Colonic mucosa (tissue), 4 donors: ENCODE measurements at regions not wholly inside any gene's neighbourhood (a gene's known extent, or its start where the extent isn't known, plus 50 kb on each side); places are given as distances from the start of the nearest gene placed in this dataset.

Experiments
- DNase-seq: peaks from one replicate; pipeline ENCODE4 v3.0.0-alpha.2; 2020
- H3K27ac ChIP-seq: fragments of 200-600 bp; one replicate; pipeline ENCODE4 v1.8.0; 2021
- H3K27me3 ChIP-seq: fragments of 200-600 bp; one replicate; pipeline ENCODE4 v1.8.0; 2021
- H3K36me3 ChIP-seq: fragments of 200-600 bp; one replicate; pipeline ENCODE4 v1.8.0; 2021
- H3K4me1 ChIP-seq: fragments of 200-600 bp; one replicate; pipeline ENCODE4 v1.8.0; 2021; ENCODE audit warnings: mild to moderate bottlenecking
- H3K4me3 ChIP-seq: fragments of 200-600 bp; one replicate; pipeline ENCODE4 v1.8.0; 2021
- H3K9ac ChIP-seq, 2 donors: one replicate each; pipeline ENCODE4 v1.7.0; 2013; ENCODE audit warnings: control low read depth in 2 of 2, low read depth in 2 of 2, low read length in 2 of 2
- H3K9me3 ChIP-seq: fragments of 200-600 bp; one replicate; pipeline ENCODE4 v1.8.0; 2021
- intact Hi-C: fragments of 100-400 bp; cut with DNase I; formaldehyde crosslinking; loops from one replicate; pipeline ENCODE4 v1.14.1; 2022
- TF ChIP-seq, protein P1 (sequence below): fragments of 200-600 bp; IDR thresholded peaks from one replicate; pipeline ENCODE4 v1.8.0; 2022; ENCODE audit warnings: antibody characterized with exemption, mild to moderate bottlenecking
- donor health status: healthy.
- donor health status: DM: no; HTN: no; CAD: no.
- donor health status: DM: no; HTN: no; CAD: no.

DNA sequence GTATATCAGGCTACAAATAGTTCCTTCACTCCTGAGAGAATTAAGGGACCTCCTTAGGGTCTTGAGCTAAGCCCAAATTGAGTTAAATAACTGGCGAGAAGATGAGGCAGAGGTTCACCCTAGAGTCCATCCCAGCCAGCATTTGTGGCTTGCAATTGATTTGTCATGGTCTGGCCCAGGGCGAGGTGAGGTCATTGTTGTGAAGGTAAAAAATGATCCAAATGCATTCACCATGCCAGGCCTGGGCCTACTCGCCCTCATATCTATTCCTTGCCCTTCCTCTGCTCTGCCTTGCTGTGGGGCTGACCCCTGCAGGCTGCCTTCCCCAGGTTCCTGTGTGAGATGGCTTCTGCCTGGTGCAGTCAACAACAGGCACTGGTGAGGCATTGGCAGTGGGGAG is 207.2 kb downstream of the ZNF365 start:
- TF ChIP-seq, protein P1, sequence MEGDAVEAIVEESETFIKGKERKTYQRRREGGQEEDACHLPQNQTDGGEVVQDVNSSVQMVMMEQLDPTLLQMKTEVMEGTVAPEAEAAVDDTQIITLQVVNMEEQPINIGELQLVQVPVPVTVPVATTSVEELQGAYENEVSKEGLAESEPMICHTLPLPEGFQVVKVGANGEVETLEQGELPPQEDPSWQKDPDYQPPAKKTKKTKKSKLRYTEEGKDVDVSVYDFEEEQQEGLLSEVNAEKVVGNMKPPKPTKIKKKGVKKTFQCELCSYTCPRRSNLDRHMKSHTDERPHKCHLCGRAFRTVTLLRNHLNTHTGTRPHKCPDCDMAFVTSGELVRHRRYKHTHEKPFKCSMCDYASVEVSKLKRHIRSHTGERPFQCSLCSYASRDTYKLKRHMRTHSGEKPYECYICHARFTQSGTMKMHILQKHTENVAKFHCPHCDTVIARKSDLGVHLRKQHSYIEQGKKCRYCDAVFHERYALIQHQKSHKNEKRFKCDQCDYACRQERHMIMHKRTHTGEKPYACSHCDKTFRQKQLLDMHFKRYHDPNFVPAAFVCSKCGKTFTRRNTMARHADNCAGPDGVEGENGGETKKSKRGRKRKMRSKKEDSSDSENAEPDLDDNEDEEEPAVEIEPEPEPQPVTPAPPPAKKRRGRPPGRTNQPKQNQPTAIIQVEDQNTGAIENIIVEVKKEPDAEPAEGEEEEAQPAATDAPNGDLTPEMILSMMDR = no peak
- DNase-seq = no peak
- Histone ChIP-seq H3K9me3 (no peaks in the 10 kb centered on the region), H3K27me3 (no peaks in the 10 kb centered on the region), H3K4me1 (no peaks in the 10 kb centered on the region), H3K36me3 (no peaks in the 10 kb centered on the region), H3K9ac (no peak overlapping the region), H3K4me3 (no peak overlapping the region), H3K27ac (no peak overlapping the region)
- intact Hi-C loops = no loop called here

DNA sequence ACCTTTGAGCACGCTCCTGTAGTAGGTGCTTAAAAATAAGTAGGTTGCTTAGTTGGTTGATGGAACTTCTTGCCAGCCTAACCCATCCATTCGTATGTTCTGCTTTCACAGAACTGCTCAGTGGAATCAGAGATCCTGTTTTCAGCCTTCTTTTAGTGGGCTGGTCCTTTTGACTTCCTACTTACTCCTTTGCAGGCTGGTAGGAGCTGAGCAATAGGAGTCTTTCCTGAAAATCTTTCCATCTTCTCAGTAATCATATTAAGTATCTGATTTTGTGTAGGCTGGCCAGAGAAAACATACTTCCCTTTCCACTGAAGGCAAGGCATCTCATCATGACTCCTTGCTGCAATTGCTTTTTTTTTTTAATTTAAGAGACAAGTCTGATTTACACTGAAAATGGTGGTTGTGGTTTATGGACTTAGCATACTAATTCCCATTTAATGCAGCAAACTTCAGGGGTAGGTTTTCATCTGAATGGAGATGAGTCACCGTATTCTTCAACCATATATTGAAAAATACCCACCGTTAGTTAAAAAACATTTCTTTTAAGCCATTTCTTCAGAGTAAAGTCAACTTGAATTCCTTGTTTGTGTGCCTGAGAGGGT is 208.0 kb downstream of the ZNF365 start:
- TF ChIP-seq, protein P1 = no peak
- H3K4me1 ChIP-seq = no peaks in the 10 kb centered on the region
- H3K9ac ChIP-seq = no peak overlapping the region
- no peak overlapping the region for H3K4me3 ChIP-seq
- H3K9me3 ChIP-seq = no peaks in the 10 kb centered on the region
- intact Hi-C loops = no loop called here
- DNase-seq = no peak
- peak overlapping the region; percentile 27 for H3K27ac ChIP-seq
- no peaks in the 10 kb centered on the region for H3K27me3 ChIP-seq
- no peaks in the 10 kb centered on the region for H3K36me3 ChIP-seq

GRCh38 chr10:62582804-62583208 is 208.6 kb downstream of the ZNF365 start:
- TF ChIP-seq, protein P1 = no peak
- no peaks in the 10 kb centered on the region for H3K4me1 ChIP-seq
- H3K27ac ChIP-seq = peak overlapping the region; percentile 27

DNA sequence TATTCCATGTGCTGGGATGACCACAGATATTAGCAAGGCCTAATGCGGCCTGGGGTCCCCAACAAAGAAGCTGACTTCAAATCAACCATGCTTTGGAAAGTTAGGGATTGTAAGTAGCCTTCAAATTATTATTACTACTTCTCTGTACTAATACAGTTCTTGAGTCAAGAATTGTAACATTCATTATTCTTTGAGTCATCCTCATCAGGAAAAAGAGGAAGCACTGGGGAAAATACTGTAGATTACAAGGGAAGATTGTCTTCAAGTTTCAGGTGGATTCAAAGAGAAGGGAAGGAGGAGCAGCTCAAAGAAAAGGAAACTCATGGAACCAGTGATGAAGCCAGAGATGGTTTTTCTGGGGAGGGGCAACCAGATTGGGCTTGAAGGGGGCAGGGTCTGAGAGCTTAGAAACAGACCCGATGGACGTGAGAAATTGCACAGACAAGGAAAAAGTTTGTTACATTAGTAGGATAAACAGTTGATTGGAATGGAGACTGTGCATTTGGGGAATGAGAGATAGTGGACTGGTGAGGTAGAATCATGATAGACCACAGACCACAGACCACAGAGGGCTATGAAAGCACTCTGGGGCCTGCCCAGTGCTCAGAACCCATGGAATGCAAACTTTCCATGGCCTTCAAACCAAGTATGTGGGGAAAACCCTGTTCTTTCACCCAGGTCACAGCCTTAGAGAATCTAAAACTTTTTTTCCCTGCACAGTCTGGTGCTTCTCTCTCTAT is 209.9 kb downstream of the ZNF365 start:
- intact Hi-C loops = no loop called here
- no peaks in the 10 kb centered on the region for H3K36me3 ChIP-seq
- no peak overlapping the region for H3K27ac ChIP-seq
- TF ChIP-seq, protein P1 = no peak
- no peaks in the 10 kb centered on the region for H3K4me1 ChIP-seq
- DNase-seq = no peak
- H3K9ac ChIP-seq = no peak overlapping the region
- H3K4me3 ChIP-seq = no peak overlapping the region
- H3K27me3 ChIP-seq = no peaks in the 10 kb centered on the region
- no peaks in the 10 kb centered on the region for H3K9me3 ChIP-seq

More at GRCh38 chr10:62582804-62583208, 208.6 kb downstream of the ZNF365 start:
- Histone ChIP-seq H3K9me3 (no peaks in the 10 kb centered on the region), H3K4me3 (no peak overlapping the region), H3K36me3 (no peaks in the 10 kb centered on the region), H3K27me3 (no peaks in the 10 kb centered on the region), H3K9ac (no peak overlapping the region)
- peak; percentile 53 for DNase-seq
- intact Hi-C loops = no loop called here

- H3K27ac ChIP-seq = no peak overlapping the region
- DNase-seq = no peak
- intact Hi-C loops = no loop called here
These were observed 210.6 kb downstream of the ZNF365 start for GRCh38 chr10:62584731-62585130.

More at GRCh38 chr10:62584731-62585130, 210.6 kb downstream of the ZNF365 start:
- Histone ChIP-seq H3K9me3 (no peaks in the 10 kb centered on the region), H3K27me3 (no peaks in the 10 kb centered on the region), H3K9ac (no peak overlapping the region), H3K4me3 (no peak overlapping the region), H3K4me1 (no peaks in the 10 kb centered on the region), H3K36me3 (no peaks in the 10 kb centered on the region)
- TF ChIP-seq, protein P1 = no peak
